Vagina (tissue), 2 donors: ENCODE measurements at regions not wholly inside any gene's neighbourhood (a gene's known extent, or its start where the extent isn't known, plus 50 kb on each side); places are given as distances from the start of the nearest gene placed in this dataset.
"Not testable (repeated sequence)": the region's sequence is repeated elsewhere in the genome, so short reads cannot be mapped to it uniquely, and the experiment has no call there.

ENCODE experiments used
- DNase-seq, 2 donors: peaks; one replicate each; pipeline ENCODE4 v3.0.0-alpha.2; 2017; ENCODE audit errors: extremely low spot score in 2 of 2
- H3K27ac ChIP-seq: fragments of 200-600 bp; sonication (generic); one replicate; pipeline ENCODE4 v1.5.1; 2019
- H3K27me3 ChIP-seq: fragments of 200-600 bp; sonication (generic); one replicate; pipeline ENCODE4 v1.5.1; 2019
- H3K36me3 ChIP-seq, 2 donors: fragments of 200-600 bp; sonication (generic); one replicate each; pipeline ENCODE4 v1.5.1; 2017 to 2019
- H3K4me1 ChIP-seq: fragments of 200-600 bp; sonication (generic); one replicate; pipeline ENCODE4 v1.5.1; 2019
- H3K4me3 ChIP-seq, 2 donors: fragments of 200-600 bp; sonication (generic); 1 replicate in 1 of 2; 2 replicates in 1 of 2; pipeline ENCODE4 v1.5.1; 2016 to 2019
- H3K9me3 ChIP-seq: fragments of 200-600 bp; sonication (generic); one replicate; pipeline ENCODE4 v1.5.1; 2019
- POLR2A ChIP-seq, 2 donors: fragments of 450-650 bp; IDR thresholded peaks; one replicate each; pipeline ENCODE4 v1.6.1; 2017; ENCODE audit warnings: antibody characterized with exemption in 2 of 2, mild to moderate bottlenecking in 2 of 2, moderate library complexity in 2 of 2
- POLR2AphosphoS5 ChIP-seq, 2 donors: sonication (generic); formaldehyde crosslinking; IDR thresholded peaks; one replicate each; pipeline ENCODE4 v1.9.0; 2017; ENCODE audit warnings: antibody characterized with exemption in 2 of 2, mild to moderate bottlenecking in 2 of 2, low read depth in 1 of 2; ENCODE audit not compliant: insufficient read depth in 1 of 2
- intact Hi-C: fragments of 100-400 bp; cut with DNase I; formaldehyde crosslinking; loops from one replicate; pipeline ENCODE4 v1.15.1; 2023
- TF ChIP-seq, protein P1 (sequence below), 3 experiments: fragments of 450-650 bp in 2 of 3; fragments of 200-600 bp in 1 of 3; sonication (generic) in 1 of 3; IDR thresholded peaks; one replicate each; pipeline ENCODE4 v1.5.1; 2017 to 2019; ENCODE audit warnings: antibody characterized with exemption in 3 of 3, mild to moderate bottlenecking in 2 of 3, moderate library complexity in 2 of 3

DNA sequence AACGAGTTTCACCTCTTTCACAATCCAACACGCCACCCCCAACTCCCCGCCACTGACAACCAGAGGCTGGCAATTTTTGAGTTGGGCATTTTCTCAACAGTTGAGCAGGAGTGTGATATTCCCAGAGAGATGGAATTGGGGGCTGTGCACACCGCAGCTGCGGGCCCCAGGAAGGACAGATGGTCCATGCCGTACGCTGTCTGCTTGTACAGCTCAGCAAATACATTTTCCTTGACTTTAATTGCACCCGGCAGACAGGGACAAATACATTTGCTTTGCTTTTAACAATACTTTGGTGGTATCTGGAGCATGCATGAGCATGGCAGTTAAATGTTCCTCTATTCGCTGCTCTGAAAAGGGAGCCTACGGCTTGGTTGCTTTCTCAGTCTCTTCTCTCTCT lies 354.2 kb upstream of the DPP6 start:
- TF ChIP-seq POLR2AphosphoS5 (IDR thresholded peaks at IDR 0.05; ENCODE audit: insufficient read depth in 1 of 2, low read depth in 1 of 2) (no peak), POLR2A (IDR thresholded peaks at IDR 0.05) (no peak)
- TF ChIP-seq, protein P1, sequence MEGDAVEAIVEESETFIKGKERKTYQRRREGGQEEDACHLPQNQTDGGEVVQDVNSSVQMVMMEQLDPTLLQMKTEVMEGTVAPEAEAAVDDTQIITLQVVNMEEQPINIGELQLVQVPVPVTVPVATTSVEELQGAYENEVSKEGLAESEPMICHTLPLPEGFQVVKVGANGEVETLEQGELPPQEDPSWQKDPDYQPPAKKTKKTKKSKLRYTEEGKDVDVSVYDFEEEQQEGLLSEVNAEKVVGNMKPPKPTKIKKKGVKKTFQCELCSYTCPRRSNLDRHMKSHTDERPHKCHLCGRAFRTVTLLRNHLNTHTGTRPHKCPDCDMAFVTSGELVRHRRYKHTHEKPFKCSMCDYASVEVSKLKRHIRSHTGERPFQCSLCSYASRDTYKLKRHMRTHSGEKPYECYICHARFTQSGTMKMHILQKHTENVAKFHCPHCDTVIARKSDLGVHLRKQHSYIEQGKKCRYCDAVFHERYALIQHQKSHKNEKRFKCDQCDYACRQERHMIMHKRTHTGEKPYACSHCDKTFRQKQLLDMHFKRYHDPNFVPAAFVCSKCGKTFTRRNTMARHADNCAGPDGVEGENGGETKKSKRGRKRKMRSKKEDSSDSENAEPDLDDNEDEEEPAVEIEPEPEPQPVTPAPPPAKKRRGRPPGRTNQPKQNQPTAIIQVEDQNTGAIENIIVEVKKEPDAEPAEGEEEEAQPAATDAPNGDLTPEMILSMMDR (IDR thresholded peaks at IDR 0.05) = no peak
- DNase-seq = no peak
- Histone ChIP-seq H3K4me3 (no peak overlapping the region), H3K36me3 (no peaks in the 10 kb centered on the region), H3K4me1 (no peaks in the 10 kb centered on the region), H3K27ac (no peak overlapping the region), H3K9me3 (no peaks in the 10 kb centered on the region), H3K27me3 (no peaks in the 10 kb centered on the region)
- intact Hi-C loops = no loop called here

DNA sequence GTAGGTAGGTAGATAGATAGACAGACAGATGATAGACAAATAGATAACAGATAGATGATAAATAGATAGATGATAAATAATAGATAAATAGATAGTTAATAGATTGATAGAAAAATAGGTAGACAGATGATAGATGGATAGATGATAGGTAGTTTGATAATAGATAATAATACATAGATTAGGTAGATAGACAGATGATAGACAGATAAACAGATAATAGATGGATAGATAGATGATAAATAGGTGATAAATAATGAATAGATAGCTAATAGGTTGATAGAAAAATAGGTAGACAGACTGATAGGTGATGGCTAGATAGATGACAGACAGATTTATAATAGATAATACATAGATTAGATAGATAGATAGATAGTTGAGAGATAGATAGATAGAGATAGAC lies 350.5 kb upstream of the DPP6 start:
- DNase-seq = no peak
- Histone ChIP-seq H3K27me3 (no peaks in the 10 kb centered on the region), H3K36me3 (no peaks in the 10 kb centered on the region), H3K4me3 (no peak overlapping the region), H3K9me3 (no peaks in the 10 kb centered on the region), H3K27ac (no peak overlapping the region), H3K4me1 (no peaks in the 10 kb centered on the region)
- intact Hi-C loops = no loop called here
- TF ChIP-seq, protein P1 (IDR thresholded peaks at IDR 0.05) = no peak
- TF ChIP-seq POLR2A (IDR thresholded peaks at IDR 0.05) (no peak), POLR2AphosphoS5 (IDR thresholded peaks at IDR 0.05; ENCODE audit: insufficient read depth in 1 of 2, low read depth in 1 of 2) (no peak)

DNA sequence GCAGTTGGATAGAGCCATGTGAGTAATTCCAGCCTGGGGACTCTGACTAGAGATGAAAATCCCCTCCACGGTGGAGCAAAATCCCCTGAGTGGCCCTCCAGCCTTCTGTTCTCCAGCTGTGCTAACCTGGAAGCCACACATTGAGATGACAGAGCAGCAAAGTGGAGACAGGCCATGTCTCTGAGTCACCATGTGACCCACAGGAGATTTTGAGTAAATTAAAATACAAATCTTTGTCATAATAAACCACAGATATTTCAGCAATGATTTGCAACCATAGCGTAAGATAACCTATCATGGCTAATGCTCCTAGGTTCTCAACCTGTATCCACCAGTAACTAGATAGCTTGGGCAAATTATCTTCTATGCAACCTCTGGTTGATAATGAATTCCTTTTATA lies 328.3 kb upstream of the DPP6 start:
- H3K4me1 ChIP-seq, H3K9me3 ChIP-seq, H3K36me3 ChIP-seq, H3K4me3 ChIP-seq, DNase-seq, H3K27ac ChIP-seq, H3K27me3 ChIP-seq, intact Hi-C loops: not testable (repeated sequence)

DNA sequence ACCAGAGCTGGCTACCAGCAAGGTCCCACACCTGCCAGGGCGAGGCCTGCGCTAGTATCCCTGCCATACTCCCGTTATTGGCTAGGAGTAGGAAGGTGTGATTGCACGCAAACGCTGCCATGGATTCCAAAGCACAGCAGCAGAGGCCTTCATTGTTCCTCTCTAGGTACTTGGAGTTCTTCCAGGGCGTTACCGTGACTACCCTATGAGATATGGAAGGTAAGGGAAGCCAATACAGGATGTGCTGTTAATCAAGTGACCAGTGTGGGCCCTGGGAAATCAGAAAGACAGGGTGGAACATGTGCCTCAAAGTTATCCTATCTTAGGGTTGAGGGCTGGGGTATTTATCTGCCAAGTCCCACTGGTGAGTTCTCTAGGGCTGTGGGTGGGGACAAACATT lies 320.7 kb upstream of the DPP6 start:
- H3K4me3 ChIP-seq, H3K27ac ChIP-seq, intact Hi-C loops, H3K36me3 ChIP-seq, H3K27me3 ChIP-seq, DNase-seq, H3K4me1 ChIP-seq, H3K9me3 ChIP-seq: not testable (repeated sequence)

DNA sequence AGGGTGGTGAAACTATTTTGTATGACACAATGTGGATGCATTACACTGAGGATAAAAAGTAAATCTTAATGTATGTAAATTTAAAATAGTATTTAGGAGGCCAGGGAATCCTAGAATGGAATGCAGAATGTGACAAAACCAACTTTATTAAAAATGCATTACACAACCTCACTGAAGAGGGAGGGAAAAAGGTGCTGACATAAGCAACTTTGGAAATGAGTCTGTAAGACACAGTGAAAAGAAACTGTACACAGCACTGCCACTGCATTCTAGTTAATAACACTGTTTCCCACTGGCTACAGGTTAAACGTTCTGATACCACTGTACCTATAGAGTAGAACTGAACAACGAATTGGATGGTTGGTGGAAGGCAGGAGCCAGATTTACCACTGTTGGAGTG lies 308.8 kb upstream of the DPP6 start:
- H3K27me3 ChIP-seq, H3K4me3 ChIP-seq, H3K4me1 ChIP-seq, H3K36me3 ChIP-seq, DNase-seq, H3K27ac ChIP-seq, intact Hi-C loops, H3K9me3 ChIP-seq: not testable (repeated sequence)

DNA sequence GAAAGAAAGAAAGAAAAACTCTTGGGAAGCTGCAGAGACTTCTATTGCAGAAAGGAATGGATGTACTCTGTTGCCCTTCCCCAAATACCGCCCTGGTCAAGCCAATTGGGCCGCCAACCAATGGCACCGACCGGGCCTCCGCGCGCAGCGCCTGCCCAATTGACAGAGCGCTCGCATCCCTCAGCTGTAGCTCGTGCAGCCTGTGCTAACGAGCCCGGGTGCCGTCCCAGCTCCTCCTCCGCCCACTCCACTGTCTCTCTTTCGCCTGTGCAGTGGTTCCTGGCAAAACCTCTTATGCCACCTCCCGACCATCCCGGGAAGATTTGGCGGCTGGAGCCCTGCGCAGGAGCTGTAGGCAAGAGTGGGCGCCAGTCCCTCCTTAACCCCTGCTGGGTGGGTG lies 304.2 kb upstream of the DPP6 start:
- DNase-seq, H3K4me3 ChIP-seq, intact Hi-C loops: not testable (repeated sequence)

DNA sequence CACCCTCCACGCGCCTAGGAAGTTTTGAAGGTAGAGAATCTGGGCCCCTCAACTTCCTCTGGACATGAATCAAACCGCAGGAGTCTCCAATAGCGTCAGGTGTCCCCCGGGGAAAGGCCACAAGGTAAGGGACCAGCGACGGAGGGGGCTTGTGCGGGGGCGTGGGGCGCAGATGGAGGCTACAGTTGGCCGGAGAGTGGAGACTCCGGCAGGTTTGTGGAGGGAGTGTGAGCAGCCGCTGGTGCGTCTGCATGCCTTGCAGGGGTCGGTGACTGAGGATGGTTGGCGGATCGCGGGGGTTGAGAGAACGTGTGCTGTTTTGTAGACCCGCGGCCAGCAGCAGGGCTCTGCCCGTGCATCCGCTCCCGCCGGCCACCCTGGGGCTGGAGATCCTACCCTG lies 303.3 kb upstream of the DPP6 start:
- DNase-seq, H3K36me3 ChIP-seq, H3K9me3 ChIP-seq, H3K27me3 ChIP-seq, intact Hi-C loops, H3K4me1 ChIP-seq, H3K27ac ChIP-seq: not testable (repeated sequence)
- peak overlapping the region in 1 of 2 donors; percentile 2 for H3K4me3 ChIP-seq

More for the DNA sequence above, 304.2 kb upstream of the DPP6 start:
- H3K4me1 ChIP-seq, H3K27me3 ChIP-seq, H3K27ac ChIP-seq, H3K36me3 ChIP-seq, H3K9me3 ChIP-seq: not testable (repeated sequence)

DNA sequence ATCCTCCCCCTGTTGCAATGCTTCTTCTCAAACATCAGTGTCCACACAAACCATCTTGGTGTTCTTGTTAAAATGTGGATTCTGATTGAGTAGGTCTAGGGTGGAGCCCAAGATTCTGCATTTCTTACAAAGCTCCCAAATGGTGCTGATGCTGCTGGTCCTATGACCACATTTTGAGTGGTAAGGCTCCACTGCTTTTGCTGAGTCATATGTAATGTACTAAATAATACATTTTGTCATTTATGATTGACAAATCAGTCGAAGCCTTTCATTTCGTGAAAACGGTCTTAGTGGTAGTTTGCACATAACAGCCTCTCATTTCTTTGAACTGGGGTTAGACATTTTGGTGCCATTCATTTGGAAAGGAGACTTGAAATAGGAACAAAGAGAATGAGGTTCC lies 286.3 kb upstream of the DPP6 start:
- H3K27me3 ChIP-seq, H3K36me3 ChIP-seq, H3K27ac ChIP-seq, H3K4me1 ChIP-seq, DNase-seq, H3K9me3 ChIP-seq, intact Hi-C loops, H3K4me3 ChIP-seq: not testable (repeated sequence)

DNA sequence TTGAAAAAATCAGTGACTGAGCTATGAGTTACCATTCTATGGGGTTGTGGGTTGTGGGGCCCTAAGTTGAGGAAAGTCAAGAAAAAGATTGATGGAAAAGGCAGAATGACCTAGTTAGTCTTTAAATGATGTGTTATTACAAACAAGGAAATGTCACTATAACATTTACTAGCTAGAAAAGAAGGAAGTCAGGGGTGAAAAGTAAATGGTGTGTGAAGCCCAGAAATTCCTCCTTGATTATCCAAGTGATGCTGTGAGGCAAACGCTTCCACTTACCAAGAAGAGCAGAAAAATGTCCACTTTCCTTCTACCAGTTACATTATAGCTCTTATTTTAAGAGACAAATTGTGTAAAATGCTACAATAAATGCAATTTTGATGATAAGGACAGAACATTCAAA lies 285.3 kb upstream of the DPP6 start:
- H3K4me3 ChIP-seq, H3K36me3 ChIP-seq, H3K4me1 ChIP-seq, DNase-seq, H3K27ac ChIP-seq, intact Hi-C loops, H3K9me3 ChIP-seq, H3K27me3 ChIP-seq: not testable (repeated sequence)
